CD4-positive, alpha-beta T cell treated with Interleukin-6 for 4 hours (primary cell): ENCODE measurements at regions not wholly inside any gene's neighbourhood (a gene's known extent, or its start where the extent isn't known, plus 50 kb on each side); places are given as distances from the start of the nearest gene placed in this dataset.
"Not testable (repeated sequence)": the region's sequence is repeated elsewhere in the genome, so short reads cannot be mapped to it uniquely, and the experiment has no call there.

Experiments used
- DNase-seq: peaks from one replicate; pipeline ENCODE4 v3.0.0-alpha.2; 2020; ENCODE audit warnings: mixed read lengths

DNA sequence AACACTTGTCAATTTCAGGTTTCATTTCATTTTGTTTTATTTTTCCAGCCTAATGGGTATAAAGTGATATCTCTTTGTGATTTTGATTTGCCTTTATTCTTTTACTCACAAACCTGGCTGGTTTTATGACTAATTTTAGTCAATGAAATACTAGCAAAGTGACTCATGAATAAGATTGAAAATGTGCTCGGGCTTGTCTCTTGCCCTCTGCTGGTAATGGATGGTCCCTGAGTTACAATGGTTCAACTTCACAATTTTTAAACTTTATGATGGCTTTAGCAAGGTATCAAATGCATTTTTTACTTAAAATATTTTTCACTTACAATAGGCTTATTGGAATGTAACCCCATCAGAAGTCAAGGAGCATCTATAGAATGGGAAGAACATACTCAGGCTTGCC lies 431.4 kb upstream of the CCNG1 start:
- no peak for DNase-seq

DNA sequence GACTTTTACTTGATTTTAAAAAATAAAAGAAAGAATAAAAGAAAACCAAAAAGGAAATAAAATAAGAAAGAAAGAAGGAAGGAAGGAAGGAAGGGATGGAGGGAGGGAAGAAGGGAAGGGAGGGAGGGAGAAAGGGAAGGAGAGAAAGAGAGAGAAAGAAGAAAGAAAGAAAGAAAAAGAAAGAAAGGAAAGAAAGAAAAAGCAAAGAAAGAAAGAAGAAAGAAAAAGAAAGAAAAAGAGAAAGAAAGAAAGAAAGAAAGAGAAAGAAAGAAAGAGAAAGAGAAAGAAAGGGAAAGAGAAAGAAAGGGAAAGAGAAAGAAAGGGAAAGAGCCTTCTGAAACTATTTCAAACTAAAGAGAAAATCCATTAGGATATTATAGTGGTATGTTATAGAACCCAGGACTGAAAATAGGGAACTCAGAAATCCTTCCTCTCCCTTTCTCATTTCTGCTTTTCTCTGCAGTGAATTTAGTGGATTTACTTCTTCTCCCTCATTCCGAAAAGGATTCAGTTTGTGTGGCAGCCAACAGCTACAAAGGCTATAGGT lies 414.7 kb upstream of the CCNG1 start:
- no peak for DNase-seq

DNA sequence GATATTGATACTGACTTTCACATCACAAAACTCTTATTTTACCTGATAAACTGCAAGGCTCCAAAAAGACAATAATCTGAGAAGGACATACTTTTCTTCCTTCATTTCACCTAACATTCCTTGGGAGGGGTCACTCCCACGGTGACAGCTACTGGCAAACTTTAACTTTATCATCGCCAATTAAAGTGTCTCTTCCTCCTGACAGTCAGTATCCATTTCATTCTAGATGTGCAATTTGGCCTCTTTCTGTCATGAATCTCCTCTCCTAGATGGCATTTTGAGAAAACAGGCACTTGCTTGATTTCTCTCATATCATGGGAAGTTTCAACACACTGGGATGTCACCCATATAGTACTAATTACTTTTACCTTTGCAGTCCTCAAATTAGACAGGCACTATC lies 413.5 kb upstream of the CCNG1 start:
- DNase-seq = no peak

DNA sequence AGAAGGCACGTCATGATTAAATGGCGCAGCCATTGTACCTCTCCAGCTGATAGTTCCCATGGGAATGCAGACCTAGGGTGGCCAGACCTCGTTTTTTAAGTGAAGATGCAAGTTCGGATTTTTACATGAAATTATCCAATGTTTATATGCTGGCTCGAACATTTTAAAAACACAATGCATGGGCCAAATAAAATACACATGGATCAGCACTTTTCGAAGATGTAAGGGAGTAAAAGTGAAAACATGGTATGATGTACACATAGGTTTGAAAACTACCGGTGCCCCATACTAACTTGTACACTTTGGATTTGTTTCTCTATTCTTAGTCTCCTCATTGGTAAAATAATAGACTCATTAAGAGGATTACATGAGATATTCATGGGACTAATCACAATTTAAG lies 412.5 kb upstream of the CCNG1 start:
- DNase-seq = no peak

DNA sequence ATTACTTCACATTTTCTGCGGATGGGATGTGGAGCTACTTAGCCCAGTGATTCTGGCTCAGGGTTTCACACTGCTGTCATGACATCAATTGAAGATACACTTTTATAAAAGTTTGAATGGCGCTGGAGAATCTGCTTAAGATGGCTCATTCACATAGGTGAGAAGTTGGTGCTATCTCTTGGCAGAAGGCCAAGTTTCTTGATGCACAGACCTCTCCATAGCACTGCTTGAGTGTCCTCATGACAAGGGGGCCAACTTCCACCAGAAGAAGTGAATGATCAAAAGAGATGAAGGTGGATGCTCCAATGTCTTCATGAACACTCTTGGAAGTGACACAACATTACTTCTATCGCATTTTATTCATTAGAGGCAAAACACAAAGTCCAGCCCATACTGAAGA lies 403.7 kb upstream of the CCNG1 start:
- DNase-seq = no peak

DNA sequence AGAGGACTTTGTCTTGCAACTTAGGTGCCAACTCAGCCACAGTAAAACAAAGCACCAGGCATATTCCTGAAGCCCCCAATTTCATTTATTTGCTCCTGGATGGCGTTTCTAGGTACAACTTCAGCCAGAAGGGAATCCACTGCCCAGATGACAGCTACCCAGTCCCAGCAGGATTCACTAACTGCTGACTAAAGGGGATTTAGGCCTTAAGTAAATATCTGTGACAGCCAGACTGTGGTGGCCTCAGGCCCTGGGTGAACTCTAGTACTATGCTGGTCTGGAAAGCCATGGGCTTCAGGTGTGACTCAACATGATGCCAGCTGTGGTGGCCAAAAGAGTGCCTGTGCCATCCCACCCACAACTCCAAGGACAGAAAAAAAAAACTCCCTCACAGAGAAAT lies 396.1 kb upstream of the CCNG1 start:
- DNase-seq = no peak

DNA sequence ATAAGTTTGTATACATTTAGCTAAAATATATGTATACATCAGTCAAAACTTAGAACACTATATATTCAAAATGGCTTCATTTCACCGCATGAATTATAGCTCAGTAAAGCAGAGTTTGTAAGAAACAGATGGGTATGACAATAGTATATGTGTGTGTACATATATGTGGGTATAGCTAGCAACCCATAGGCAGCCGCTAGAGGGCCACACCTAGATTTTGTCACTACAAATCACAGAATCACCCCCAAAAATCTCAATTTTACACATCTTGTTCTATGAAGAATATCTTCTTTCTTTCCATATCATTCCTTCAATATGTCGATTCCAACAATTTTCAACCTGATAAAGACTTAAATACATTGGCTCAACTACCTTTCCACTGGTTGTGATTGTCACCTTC lies 357.8 kb upstream of the CCNG1 start:
- no peak for DNase-seq

DNA sequence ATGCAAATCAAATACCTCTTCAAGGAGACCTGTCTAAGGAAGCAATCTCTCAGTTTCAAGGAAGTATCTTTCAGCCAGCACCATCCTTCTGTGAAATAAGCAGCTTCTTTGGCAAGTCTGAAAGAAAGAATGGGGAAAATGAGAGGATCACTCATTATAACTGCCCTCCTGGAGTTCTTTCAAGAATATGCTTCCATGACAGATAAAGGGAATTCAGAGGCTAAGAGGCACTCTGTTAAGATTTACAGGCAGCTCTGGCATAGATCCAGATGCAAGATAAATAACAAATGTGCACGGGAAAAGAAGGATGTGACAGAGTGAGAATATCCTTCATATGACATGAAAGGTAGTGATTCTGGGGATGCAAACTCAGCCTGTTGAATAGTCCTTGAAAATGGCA lies 348.2 kb upstream of the CCNG1 start:
- no peak for DNase-seq

DNA sequence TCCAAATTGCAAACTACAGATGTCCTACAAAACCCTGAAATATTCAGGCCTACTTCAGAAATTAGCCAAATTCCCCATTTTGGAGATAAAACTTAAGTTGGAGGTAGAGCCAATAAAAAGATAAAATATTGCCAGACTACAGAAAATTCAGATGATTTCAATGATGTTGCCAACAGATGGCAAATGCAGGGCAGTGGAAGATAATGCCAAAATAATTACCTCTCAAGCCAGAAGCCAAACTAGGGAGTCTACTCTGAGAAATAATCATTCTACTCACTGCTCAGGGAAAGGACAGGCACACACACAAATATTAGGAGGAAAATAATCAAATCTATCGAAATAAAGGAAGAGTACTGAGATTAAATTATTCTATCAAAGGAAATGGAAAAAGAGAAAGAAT lies 347.5 kb upstream of the CCNG1 start:
- no peak for DNase-seq

DNA sequence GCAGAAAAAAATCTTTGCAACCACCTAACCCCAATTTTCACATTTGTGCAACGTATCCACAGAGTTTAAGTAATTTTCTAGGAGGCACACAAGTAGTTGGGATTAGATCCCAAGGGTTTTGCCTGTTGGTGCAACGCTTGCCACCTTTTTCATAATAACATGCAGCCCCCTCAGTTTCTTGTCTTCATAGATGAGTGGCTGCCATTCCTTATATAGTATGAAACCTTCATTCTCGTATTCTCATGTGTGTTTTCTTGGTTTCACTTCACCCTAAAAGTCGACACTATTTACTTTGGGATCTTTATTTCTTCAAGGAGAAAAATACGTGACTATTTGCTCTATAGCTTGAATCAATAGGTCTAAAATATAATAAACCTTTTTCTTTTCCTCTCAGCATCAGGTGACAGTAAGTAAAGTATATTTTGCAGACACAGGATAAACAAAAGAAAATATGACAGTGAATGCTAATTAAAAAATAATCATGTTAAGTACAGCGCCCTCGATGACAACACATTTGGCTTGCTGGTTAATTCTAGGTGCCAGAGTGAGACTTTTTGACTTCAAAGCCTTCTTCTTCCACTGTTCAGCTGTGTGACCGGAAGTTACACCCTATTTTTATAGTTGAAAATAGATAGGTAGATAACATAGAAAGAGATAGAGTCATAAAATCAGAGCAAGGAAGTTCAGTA lies 342.8 kb upstream of the CCNG1 start:
- no peak for DNase-seq

DNA sequence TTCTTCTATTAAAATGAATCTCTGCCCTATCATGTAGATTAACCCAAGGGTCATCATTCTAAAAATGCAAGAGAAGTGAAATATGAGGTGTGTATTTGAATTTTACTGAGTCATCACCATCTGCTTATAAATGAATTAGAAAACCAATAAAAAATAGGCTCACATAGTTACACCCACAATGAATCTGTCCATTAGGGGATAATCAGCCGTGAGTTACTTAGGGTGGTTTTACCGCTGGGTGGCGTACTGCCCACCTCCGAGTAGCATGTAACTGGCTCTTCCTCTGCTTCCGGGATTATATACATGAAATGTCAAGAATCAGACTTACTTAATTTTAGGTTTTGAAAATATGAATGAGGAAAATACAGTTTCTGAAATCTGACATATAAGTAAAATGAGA lies 332.9 kb upstream of the CCNG1 start:
- no peak for DNase-seq

DNA sequence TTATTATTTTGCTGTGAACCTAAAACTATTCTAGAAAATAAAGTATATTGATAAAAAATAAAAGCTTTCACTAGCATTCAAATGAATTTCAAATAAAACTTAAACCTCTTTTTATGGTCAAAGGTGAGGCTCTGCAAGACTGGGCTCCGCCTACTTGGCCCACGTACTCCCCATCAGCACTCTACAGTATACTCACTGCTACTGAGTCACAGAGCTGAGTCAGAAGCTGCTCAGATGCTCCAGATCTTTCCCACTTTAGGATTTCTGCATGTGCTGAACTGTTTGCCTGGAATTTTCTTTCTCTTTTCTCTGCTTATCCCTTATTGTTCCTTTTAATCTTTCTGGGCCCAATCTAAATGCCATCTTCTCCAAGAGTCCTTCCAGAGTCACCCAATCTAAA lies 331.9 kb upstream of the CCNG1 start:
- no peak for DNase-seq

DNA sequence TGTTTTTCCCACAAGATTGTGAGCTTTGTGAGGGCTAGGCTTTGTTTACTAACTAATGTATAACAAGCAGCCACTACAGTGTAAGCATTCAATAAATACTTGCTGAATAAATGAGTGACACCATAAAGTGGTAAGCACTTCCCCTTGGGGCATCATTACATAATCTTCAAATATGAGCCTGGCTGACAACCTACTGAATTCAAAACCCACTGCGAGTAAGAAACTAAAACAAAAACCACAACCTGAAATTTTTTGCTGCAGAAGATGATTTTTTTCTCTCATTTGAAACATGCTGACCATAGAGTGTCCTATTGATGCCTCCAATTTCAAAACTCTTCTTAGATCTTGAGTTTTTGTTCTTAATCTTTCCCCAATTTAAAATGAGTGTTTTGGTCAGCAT lies 331.3 kb upstream of the CCNG1 start:
- DNase-seq = no peak

DNA sequence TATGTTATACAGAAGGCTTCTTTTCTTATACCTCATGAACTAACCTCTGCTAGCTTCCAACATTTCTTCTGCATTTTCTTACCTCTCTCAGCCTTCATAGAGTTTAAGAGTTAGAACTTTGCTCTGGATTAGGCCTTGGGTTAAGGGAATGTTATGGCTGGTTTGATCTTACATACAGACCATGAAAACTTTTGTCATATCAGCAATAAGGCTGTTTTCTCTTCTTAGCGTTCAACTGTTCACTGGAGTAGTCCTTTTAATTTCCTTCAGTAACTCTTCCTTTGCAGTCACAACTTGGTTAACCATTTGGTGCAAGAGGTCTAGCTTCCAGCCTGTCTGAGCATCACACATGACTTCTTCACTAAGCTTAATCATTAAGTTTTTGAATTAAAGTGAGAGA lies 329.0 kb upstream of the CCNG1 start:
- no peak for DNase-seq

DNA sequence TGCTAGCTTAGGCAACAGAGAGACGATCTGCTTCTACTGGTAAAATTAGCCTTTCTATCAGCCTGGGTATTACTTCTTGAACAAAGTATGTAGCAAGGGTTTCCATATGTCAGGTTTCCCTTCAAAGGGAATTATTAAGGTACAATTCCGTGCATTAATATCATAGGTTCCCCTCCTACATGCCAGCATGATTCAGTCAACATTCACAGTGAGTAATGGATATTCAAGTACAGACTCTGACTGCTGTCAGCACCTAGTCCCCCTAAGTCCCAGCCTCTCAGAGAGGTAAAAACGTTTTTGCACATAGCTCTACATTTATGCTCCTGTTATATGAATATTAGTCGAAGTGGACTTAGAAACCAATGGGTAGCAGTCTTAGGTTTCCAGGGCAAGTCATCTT lies 322.4 kb upstream of the CCNG1 start:
- DNase-seq = no peak

DNA sequence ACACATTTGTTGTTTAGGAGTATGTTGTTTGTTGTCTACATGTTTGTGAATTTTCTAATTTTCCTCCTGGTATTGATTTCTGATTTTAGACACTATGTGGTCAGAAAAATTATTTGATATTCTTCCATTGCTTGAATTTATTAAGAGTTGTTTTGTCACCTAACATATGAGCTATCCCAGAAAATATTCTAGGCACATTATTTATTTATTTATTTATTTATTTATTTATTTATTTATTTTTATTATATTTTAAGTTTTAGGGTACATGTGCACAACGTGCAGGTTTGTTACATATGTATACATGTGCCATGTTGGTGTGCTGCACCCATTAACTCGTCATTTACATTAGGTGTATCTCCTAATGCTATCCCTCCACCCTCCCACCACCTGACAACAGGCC lies 320.8 kb upstream of the CCNG1 start:
- not testable (repeated sequence) for DNase-seq

DNA sequence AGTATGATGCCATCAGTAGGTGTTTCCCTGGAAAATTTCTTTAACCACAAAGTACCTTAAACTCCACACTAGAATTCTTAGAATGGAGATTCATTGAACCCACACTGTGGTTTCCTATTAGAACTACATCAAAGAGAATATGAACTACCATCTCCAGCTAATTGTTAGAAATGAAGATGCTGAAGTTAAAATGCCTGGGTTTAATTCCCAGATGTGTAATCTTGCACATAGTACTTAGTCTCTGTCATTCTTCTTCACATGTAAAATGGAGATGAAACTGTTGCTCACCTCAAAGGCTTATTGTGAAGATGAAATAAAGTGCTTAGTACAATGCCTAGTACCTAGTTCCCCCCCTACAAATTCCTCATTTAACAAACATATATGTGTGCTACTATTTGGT lies 303.3 kb upstream of the CCNG1 start:
- no peak for DNase-seq

DNA sequence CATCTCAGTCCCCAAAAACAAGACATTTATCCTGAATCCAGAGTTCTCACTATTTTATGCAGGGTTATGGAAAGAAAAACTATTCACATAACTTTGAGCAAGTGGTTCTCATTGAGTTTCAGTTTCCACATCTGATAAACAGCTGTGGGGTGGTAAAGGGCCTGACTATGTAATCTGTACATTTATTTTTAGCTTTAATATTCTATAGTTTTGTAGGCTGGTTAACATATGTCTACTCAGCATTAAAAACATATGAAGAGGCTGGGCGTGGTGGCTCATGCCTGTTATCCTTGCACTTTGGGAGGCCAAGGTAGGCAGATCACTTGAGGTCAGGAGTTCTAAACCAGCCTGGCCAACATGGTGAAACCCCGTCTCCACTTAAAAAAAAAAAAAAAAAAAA lies 301.5 kb upstream of the CCNG1 start:
- DNase-seq = no peak

DNA sequence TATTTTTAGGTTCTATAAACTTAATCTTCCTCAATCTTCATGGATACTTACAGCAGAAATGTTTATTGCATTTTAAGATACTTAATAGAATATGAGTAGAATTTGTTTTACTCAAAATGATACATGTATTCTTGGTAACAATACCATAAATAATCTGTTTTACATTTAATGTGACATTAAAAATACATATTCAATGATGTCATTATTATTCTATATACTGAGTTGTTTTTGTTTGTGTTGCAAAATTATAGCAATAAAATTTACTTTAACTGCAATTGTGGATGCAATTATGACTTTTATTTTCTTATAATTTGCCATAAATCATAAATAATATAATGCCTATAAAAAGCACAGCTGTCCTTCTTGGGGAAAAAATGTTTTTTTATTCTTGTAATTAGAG lies 275.9 kb upstream of the CCNG1 start:
- no peak for DNase-seq

DNA sequence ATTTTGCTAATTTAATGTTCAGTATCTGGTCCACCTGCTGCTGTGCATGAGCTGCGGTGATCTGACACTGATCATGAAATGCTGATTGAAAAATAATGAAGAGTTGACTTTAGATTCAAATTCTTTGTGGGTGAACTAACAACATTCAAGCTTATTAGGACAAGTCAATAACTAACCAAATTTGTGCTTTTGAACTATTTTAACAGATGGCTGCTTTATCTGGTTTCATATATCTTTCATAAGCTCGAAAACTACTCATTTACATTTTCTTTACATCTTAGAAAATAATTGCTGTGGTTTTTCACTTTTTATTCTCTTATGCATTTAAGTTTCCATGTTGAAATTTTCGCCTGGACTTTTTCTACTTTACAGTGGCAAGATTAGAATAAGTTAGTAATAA lies 274.8 kb upstream of the CCNG1 start:
- DNase-seq = no peak

DNA sequence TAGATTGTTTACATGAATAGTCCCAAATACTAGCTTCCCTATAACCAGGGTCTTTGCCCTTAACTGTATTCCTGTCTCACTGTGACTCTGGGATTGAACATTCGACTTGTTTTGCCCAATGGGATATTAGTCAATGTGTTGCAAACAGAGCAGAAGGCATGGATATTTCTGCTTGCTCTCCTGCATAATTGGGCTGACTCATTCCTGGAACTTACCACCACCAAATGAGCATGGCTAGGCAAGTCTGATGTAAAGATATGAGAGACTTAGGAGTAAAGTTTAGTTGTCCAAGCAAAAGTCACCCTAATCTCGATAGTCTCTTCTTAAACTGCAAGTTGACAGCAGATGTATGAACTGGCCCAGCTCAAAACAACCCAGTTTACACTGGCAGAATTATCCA lies 273.5 kb upstream of the CCNG1 start:
- no peak for DNase-seq

DNA sequence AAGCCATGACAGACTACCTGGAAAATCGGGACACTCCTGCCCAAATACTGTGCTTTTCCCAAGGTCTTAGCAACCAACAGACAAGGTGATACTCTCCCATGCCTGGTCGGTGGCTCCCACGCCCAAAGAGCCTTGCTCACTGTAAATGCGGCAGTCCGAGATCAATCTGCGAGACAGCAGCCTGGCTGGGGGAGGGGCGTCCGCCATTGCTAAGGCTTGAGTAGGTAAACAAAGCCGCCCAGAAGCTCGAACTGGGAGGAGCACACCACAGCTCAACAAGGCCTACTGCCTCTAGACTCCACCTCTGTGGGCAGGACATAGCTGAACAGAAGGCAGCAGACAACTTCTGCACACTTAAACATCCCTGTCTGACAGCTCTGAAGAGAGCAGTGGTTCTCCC lies 272.1 kb upstream of the CCNG1 start:
- no peak for DNase-seq

DNA sequence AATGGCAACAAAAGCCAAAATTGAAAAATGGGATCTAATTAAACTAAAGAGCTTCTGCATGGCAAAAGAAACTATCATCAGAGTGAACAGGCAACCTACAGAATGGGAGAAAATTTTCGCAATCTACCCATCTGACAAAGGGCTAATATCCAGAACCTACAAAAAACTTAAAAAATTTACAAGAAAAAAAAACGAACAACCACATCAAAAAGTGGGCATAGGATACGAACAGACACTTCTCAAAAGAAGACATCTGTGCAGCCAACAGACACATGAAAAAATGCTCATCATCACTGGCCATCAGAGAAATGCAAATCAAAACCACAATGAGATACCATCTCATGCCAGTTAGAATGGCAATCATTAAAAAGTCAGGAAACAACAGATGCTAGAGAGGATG lies 267.2 kb upstream of the CCNG1 start:
- not testable (repeated sequence) for DNase-seq

DNA sequence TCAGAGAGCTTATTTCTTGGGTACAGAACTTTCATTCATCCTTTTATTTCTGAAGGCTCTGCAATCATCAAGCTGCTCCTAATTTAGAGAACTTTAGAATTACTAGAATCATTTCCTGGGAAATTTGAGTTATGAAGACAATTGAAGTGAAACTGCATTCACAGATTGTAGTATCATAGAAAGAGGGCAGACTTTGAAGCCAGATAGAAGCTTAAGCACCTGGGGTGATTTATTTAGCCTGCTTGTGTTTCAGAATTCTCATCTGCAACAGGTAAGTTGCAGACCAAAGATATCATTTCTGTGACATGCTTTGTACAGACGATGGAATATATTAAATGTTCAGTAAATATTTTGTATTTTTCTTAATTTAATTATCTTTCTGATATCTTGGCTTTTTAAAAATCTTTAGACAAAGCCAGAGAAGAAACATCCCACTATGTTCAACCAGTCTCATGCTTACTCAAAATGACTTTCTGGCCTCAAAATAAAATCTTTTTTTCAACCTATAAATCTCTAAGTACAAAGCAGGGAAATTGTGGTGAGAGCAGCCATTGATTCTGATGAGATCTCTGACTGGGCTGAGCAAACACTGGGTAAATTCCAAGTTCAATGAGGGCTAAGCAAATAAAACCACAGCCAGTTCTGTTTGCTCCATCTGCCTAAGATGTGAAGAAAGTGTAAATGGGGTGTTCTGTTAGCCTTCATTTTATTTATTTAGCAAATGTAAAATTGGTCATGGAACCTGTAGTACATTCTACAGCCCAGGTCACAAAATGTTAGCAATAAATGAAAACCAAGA lies 264.7 kb upstream of the CCNG1 start:
- no peak for DNase-seq

DNA sequence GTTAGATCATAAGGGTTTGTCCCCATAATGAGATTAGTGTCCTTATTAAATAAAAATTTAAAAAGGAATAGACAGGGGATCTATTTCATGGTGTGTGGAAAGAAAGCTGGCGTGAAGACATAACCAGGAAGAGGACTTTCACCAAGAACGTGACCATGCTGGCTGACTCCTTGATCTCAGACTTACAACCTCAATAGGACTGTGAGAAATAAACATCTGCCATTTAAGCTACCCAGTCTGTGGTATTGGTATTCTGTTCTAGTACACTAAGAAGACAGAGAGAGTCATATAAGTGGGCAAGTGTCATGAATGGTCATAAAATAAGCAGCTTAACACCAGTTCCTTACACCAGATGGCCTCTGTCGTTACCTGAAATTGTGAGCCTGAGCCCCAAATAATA lies 259.4 kb upstream of the CCNG1 start:
- no peak for DNase-seq
